AG04449 (cell line): ENCODE measurements at regions not wholly inside any gene's neighbourhood (a gene's known extent, or its start where the extent isn't known, plus 50 kb on each side); places are given as distances from the start of the nearest gene placed in this dataset.
"Not testable (repeated sequence)": the region's sequence is repeated elsewhere in the genome, so short reads cannot be mapped to it uniquely, and the experiment has no call there.

Experiments used
- CTCF ChIA-PET: fragments of 350-600 bp; formaldehyde crosslinking; extraction: SDS; loops from one replicate; lab custom pipeline; 2021; ENCODE audit warnings: antibody characterized with exemption; lab: Yijun Ruan, JAX
- POLR2A ChIA-PET: fragments of 400-600, 350-600 bp; formaldehyde crosslinking; extraction: SDS; loops from one replicate; lab custom pipeline; 2020; ENCODE audit warnings: antibody characterized with exemption, inconsistent platforms; lab: Yijun Ruan, JAX
- DNase-seq: peaks from one replicate; pipeline ENCODE4 v3.0.0-alpha.2; 2010; ENCODE audit warnings: low read depth, low spot score
- H3K4me3 ChIP-seq: 2 replicates; pipeline ENCODE4 v1.5.1; 2011; ENCODE audit warnings: low read depth, mild to moderate bottlenecking, control low read depth, low read length
- CTCF ChIP-seq: IDR thresholded peaks from one replicate; pipeline ENCODE4 v1.5.1; 2011; ENCODE audit warnings: mild to moderate bottlenecking, moderate library complexity, low read length, control low read depth, inconsistent platforms; ENCODE audit not compliant: insufficient read depth; ENCODE audit errors: missing control alignments

- H3K4me3 ChIP-seq, result no peak overlapping the region
- peak; percentile 74 for DNase-seq
- ChIA-PET POLR2A (no interaction called here), CTCF (interaction anchor here (1.3 kb wide), 1 partner anchor 44 kb away, joined by 3 read pairs; no protein-coding TSS in a partner anchor)
- no peak for TF ChIP-seq CTCF
These were observed 104.8 kb upstream of the OSTN start for GRCh38 chr3:191094057-191094845.

GRCh38 chr3:191087391-191087790, 111.7 kb upstream of the OSTN start:
- DNase-seq, result no peak
- TF ChIP-seq CTCF, result no peak
- H3K4me3 ChIP-seq, result no peak overlapping the region
- CTCF ChIA-PET, result interaction anchor here (1.3 kb wide), 1 partner anchor 19 kb away, joined by 3 read pairs; no protein-coding TSS in a partner anchor
- POLR2A ChIA-PET, result no interaction called here

- no peak for DNase-seq
- ChIA-PET POLR2A (no interaction called here), CTCF (no interaction called here)
- H3K4me3 ChIP-seq, result no peak overlapping the region
- no peak for TF ChIP-seq CTCF
These were observed 114.0 kb upstream of the OSTN start for GRCh38 chr3:191085091-191085490.

- CTCF ChIA-PET, H3K4me3 ChIP-seq, POLR2A ChIA-PET, DNase-seq: not testable (repeated sequence)
These were observed 120.1 kb upstream of the OSTN start for GRCh38 chr3:191078913-191079312.

- ChIA-PET CTCF (no interaction called here), POLR2A (no interaction called here)
- no peak overlapping the region for H3K4me3 ChIP-seq
- DNase-seq, result no peak
- no peak for TF ChIP-seq CTCF
These were observed 122.0 kb upstream of the OSTN start for GRCh38 chr3:191076903-191077552.

- no peak for TF ChIP-seq CTCF
- CTCF ChIA-PET, result interaction anchor here (1.0 kb wide), 1 partner anchor 1370 kb away, joined by 3 read pairs; no protein-coding TSS in a partner anchor
- no peak for DNase-seq
- POLR2A ChIA-PET, result no interaction called here
- no peak overlapping the region for H3K4me3 ChIP-seq
These were observed 124.5 kb upstream of the OSTN start for GRCh38 chr3:191074511-191074910.
